NCI-H146 treated with DMSO at 0.1 percent for 48 hours (cell line): ENCODE measurements at regions not wholly inside any gene's neighbourhood (a gene's known extent, or its start where the extent isn't known, plus 50 kb on each side); places are given as distances from the start of the nearest gene placed in this dataset.
"Not testable (repeated sequence)": the region's sequence is repeated elsewhere in the genome, so short reads cannot be mapped to it uniquely, and the experiment has no call there.

Experiments
- DNase-seq: peaks from one replicate; lab custom pipeline; 2025; ENCODE audit not compliant: unreplicated experiment; lab: John Stamatoyannopoulos, UW

DNA sequence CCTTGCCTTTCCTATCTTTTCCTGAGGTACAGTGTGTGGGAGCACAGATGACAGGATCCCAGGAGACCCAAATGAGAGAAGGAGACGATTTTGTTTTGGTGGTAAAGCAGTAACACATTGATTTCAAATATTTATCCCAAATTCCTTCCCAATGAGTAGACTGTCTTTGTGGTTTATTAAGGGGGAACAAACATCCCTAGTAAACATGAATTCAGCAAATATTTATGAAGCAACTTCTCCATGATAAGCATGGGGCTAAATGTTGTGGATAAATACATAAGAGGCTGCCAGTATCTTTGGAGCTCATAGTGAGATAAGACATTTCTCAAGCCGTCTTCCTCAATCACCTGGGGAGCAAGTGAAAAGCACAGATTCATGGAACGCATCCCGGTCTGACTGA is 460.8 kb upstream of the CFAP20DC start:
- DNase-seq, result no peak

DNA sequence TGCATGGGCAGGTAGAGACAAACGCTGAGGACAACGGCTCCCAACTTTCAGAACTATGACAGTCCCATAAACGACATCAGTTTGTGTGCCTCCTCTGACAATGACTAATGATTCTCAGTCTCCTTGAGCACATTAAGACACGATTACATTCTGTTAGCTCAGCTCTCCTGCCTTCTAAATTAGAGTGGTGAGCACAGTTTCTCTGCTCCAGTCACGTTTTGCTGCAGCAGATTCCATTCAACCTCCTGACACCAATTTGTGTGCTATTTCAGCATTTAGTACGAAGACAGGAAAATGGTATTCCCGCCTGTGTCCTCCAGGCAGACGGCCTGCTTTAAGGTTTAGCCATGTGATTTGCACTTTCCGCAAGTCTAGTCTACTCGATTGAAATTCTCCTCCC is 458.4 kb upstream of the CFAP20DC start:
- no peak for DNase-seq

DNA sequence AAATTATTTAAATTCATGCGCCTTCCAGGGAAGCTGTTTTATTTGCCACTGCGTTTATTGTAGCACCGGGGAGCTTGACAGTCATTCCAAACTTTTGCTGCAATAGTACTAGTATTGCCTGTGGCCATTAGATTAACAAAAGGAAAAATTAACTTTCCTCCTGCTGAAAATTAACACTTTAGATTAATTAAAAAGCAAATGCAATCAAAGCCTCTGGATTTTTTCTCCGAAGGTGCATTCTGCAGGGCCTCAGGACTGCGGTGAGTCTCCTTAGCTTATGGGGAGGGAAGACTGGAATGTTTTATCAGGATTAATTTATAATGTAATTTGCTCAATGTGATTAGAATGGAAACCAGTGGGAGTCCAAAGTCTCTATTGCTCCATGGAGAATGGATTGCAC is 456.4 kb upstream of the CFAP20DC start:
- no peak for DNase-seq

DNA sequence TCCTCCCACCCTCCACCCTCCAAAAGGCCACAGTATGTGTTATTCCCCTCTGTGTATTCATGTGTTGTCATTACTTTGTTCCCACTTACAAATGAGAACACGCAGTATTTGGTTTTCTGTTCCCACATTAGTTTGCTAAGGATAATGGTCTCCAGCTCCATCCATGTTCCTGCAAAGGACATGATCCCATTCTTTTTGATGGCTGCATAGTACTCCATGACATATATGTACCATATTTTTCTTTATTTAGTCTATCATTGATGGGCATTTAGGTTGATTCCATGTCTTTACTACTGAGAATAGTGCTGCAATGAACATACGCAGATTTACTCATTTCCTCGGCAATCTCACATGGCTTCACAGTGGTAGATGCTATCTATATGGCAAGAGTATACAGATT is 453.6 kb upstream of the CFAP20DC start:
- no peak for DNase-seq

DNA sequence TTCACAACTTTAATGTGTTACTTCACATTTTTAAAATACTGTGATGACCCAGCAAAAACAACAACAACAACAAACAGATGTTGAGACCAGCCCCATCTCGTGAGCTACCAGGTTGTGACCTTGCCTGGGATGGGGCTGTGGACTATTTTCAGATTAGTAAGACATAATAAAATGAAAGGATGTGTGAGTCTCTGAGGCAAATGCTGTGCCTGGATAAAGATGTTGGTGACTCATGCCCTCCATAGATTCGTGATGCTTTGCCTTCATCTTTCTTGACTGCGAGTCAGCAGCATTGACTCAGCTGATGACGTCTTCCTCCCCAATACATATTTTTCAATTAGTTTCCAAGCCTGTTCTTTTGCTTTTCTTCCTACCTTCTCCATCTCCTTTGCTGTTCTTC is 453.0 kb upstream of the CFAP20DC start:
- DNase-seq, result no peak

DNA sequence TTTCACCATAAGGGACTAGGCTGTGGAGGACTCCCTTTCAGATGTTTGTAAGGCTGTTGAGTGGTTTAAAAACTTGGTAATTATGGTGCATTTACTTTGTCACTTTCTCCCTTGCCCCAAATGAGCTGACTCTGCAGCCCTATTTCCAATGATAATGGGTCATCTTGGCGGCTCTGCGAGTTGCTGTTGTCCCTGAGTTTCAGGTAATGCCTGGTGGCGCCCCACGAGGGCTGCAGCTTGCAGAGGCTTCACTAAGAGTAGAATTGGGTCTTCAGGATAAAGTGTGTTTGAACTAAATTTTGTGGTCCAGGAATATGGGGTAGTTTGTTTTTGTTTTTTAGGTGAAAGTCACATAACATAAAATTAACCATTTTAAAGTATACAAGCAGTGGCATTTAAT is 450.1 kb upstream of the CFAP20DC start:
- DNase-seq, result no peak

DNA sequence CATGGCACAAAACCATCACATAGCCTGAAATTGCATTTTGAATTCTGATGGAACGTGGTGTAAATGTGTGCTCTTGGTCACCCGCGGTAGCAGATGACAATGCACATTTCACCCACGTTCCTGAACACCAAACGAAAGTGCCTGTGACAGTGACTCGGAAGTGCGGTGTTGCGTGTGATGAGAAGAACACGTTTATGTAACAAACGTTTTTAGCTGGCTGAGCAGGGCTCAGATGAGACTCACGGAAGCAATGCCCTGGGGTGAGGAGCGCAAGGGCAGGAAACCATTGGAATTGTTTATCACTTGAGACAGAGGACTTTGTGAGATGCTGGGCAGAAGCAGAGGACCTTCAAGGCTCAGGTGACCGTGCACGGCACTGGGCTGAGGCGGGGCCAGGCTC is 449.2 kb upstream of the CFAP20DC start:
- no peak for DNase-seq

DNA sequence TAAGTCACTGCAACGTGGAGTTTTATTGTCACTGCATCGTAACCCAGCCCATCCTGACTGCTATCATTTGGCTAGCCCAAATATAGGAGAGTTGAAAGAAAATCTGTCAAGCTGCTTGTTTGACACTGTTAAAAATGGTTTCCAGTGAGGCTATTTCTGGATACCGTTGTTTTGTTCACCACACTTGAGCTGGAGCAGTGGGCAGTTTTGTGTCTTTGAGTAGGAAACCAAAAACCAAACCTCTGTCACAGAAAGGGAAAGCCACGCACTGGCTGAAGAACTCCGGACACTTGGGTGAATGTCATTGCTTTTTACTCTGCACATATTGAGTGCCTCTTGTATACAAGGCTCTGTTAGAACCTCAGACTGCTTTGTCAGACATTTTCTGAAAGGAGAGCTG is 446.4 kb upstream of the CFAP20DC start:
- no peak for DNase-seq

DNA sequence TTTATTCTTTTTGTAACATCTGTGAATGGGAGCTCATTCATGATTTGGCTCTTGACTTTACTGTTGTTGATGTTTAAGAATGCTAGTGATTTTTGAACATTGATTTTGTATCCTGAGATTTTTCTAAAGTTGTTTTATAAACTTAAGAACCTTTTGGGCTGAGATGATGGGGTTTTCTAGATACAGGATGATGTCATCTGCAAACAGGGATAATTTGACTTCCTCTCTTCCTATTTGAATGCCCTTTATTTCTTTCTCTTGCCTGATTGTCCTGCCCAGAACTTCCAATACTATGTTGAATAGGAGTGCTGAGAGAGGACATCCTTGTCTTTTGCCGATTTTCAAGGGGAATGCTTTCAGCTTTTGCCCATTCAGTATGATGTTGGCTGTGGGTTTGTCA is 445.1 kb upstream of the CFAP20DC start:
- DNase-seq, result not testable (repeated sequence)

DNA sequence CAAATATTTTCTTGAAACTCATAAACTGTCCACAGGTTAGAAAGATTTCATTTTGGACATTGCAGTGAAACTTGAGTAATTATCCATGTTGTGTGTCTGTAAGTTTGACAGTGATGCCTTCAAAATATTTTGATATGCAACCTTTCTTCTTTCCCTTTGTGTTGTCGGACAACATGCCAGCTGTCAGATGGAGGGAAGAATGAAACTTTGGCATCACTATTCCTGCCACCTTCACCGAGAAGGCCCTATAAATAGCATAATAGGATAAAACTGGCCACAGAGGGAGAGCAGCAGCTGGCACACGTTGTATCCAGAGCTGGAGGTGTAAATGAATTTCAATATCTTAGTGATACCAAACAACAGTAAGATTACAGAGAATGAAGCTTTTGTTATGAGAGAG is 436.7 kb upstream of the CFAP20DC start:
- no peak for DNase-seq

DNA sequence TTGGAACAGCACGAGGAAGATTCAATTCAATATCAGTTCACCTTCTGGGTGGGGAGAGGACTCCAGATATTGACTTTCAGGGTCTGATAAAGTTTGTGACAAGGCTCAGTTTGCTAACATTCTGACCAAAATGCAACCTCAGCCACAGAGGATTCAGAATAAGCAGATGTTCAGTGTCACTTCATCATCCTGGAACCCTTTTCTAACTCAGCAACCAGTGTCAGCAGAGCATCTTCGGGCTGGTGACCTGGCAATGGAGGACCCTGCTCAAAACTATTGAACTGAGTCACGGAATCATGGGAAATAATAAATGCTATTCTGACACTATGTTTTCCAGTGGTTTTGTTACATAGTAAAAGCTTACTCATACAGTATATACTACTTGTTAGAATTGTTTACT is 433.4 kb upstream of the CFAP20DC start:
- DNase-seq, result no peak

DNA sequence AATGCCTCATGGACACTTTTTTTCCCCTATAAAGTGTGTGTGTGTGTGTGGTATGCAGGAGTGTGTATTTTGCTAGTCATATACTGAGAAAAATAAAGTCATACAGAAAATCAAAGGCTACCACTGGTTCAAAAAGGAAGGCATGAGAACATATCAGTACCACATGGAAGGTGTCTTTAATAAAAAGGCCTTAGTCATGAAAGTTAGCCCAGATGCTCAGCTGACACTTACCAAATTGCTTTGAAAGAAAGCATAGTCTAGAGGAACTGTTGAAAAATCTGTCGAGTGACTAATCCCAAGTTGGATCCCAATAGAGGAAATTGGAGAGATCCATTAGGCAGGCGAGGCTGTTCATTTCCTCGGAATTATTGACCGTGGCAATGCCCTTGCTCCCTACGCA is 432.9 kb upstream of the CFAP20DC start:
- no peak for DNase-seq

DNA sequence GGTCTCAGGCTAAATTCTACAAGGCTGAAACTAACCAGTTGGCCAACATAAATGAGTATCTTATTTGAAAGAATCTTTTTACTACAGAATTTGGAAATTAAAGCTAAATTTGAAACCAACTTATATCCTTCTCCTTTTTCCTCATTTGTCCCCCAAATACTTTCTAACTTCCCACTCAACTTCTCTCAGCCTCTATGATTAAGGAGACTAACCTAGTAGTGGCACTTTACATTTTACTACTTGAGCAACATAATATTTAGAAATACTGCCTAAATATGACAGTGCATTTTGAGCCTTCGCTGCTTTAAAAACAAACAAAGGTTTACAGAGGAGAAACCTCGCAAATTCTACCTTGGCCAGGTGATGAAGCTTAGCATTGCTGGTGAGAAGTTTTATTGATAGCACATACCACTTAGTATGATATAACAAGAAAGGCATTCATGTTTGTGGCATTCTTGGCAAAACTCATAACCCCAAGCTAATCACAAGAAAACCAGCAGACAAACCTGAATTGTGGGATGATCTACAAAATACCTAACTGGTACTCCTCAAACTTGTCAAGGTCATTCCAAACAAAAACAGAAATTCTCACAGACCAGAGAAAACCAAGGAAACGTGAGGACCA is 432.1 kb upstream of the CFAP20DC start:
- DNase-seq, result no peak

DNA sequence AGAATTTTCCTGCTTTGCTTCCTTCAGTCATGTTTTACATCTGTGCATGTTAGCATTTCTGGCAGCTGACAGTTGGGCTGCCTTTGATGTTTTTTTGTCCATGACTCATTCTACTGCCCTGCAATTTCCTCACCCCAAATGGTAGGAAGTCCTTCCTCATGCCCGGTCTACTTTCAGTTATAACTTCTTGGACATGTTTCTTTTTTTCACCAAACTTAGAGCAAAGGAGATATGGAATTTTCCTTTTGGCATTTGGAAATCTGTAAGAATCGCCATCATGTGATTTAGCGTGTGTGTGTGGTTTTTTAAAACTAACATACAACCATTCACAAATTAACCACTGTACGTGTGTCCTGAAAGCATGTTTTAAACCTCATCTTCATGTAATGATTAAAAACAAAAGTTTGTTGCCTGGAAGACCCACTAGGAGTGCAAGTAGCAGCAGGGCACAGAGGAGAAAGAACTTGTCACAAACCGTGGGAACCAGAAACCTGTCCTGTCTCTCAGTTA is 430.7 kb upstream of the CFAP20DC start:
- DNase-seq, result no peak

DNA sequence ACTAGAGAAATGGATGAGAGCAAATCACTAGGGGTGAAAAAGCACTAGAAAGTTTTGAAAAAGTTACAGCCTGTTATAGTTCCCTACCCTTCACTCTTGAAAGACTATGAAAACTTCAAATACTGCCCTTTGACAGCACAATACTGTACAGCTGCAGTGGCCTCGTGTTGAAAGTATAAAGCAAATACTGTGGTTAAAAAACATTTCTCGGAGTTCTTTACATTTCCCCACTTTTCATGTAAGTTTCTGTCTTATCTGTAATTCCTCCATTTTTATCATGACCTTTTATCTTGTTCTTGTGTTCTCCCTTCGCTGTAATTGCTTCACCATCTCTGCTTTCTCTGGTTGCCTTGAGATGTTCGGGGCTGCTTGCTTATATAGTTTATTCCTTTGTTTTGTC is 423.8 kb upstream of the CFAP20DC start:
- no peak for DNase-seq

DNA sequence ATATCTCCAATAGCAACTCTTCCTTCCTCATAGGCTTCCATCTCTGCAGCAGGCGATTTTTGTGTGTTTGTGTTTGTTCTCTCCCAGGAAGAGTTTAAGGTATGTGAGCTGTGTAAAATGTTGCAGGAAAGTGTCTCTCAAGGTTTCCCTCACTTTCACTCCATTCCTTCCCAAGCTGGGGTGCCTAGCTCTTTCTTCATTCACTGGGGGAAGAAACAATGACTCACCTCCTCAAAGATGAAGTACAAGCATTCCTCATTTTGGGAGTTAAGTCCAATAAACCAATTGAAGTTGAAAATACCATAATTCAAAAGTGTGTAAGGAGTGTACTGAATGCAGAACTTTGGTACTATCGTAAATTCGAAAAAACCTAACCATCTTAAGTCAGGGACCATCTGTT is 422.7 kb upstream of the CFAP20DC start:
- no peak for DNase-seq

DNA sequence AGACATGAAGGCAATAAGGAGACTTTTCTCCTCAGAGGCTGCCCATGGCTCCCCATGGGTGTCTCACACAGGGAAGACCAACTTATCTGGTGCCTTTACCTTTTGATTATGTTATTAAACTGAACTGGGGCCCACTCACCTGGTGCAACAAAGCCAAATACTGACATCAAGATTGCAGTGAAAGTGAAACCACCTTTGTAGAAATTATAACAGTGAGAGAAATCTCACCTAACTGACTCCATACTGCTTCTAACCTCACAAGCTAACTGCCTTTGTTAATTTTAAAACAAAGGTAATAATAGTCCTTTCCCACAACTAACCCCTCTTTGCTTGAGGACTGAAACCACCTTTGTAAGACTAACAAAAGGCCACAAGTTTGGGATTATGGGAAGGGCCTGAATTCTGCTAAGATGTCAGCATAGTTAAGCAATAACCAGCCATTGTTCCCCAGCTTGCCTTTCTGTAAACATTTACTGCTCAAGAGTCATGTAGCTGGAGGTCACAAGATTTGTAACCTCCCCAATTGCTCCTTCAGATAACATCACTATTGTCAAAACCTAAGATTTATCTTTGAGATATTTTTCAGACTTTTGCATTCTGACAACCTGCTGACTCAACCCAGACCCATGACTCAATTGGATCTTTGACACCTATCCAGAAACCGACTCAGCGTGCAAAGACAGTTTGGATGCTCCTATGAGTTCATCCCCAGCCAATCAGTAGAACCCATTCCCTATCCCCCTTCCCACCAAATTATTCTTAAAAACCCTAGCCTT is 420.3 kb upstream of the CFAP20DC start:
- DNase-seq, result no peak

DNA sequence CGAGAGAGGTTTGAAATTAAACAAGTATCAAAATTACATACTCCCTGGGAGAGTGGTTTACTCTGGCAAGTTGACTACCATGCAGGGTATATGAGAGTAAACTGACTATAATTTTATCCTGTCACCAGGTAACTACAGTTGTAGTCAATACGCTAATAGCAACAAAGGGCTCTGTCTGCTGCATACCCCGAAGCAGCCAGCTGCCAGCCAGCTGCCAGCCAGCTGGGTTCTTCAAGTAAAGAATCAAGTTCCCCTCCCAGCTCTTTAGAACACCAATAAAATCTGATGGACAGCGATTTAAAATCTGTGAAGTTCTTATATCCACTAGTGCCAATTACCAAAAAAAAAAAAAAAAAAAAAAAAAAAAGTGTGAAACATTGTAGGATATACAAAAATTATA is 417.7 kb upstream of the CFAP20DC start:
- no peak for DNase-seq

DNA sequence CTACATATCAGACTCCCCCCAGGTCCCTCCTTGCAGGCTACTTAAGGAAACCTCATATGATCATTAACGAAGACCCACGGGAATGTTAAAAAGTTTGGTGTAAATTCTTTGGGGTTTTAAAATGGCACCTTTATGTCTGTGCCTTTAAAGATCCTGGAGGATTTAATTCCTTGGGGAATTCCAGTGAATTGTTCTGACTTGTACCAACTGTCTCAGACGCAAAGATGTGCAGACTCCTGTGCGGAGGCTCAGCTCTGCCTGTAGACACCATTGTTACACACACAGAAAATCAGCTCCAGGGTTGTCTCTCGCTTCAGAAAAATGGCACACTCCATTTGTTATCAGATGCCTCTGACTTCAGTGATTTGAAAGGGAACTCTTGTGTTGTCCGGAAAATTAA is 414.4 kb upstream of the CFAP20DC start:
- DNase-seq, result no peak

DNA sequence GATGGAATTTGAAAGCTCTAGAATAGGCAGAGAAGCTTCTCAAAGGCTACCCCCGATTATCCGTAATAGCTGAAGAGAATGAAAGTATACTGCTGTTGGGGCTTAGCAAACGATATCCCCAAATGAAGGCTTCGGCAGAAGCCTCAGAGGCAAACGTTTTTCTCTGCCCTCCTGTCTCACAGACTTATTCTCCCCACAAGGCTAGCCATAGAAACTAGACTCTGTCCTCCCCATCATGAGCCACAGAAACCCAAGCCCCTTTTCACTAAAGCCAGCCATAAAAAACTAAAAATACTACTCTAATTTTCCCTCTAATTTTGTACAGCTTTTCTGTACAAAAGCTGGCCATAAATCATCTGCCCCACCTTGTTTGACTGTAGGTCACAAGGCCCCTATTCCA is 413.4 kb upstream of the CFAP20DC start:
- no peak for DNase-seq

DNA sequence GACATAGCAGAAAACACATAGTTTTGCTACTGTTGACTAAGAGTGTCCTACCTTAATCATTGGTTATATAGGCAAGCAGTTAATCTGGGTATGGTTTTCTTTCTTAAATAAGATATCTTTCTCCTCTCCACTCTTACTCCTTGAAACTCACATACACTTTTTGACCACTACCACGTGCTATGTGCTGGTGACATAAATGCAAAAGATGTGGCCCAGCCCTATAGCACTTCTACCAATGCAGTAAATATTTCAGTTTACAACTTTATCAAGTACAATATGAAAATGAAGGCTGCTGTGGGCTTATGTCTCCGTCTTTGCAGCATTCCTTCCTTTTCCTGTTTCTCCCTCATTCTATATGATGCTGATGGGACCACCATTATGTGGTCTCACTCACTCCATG is 410.2 kb upstream of the CFAP20DC start:
- no peak for DNase-seq

DNA sequence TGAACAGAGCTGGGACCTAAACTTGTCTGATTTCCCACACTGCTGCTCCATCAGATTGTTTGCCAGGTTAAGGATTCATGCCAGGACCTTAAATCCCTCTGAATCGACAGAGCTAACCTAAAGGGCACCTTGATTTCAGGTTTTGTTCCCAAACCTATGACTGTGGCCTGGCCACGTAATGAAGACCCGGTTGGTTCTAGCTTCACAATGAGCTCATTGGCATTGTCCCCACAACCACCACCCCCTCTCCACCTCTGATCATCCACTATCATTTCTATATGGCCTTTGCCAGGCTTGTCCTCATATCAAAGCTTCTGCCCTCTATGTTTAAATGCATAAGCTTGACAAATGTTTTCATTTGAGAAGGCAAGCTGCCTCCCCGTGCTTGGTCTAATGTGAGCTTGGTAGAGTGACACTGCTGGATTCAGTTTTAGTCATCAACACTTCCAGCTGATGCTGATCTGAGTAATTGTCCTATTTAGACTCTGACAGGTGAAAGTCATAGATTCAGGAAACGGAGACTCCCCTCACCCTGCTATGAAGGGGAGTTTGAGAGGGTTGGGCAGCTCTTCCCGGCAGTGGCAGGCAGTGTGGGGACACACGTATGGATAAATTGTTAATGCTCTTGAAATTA is 407.1 kb upstream of the CFAP20DC start:
- no peak for DNase-seq
